ENCODE measurements at regions not wholly inside any gene's neighbourhood (a gene's known extent, or its start where the extent isn't known, plus 50 kb on each side); places are given as distances from the start of the nearest gene placed in this dataset.

DNA sequence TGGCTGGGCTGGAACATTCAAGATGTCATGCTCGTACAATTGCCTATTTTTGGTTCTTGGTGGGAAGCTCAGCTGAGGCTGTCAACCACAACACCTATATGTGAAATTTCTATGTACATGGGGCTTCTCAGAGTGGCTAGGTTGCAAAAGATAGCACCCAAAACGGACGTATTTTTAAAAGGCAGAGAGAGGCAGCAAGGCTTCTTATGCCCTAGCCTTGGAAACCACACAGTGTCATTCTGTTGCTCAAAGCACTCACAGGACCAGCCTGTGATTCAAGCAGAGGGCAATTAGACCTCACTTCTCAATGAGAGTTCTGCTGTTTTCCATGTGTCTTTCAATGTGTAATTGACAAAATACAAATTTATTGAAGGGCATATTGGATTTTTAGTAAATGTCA lies 134.0 kb downstream of the GXYLT1 start:
- TF ChIP-seq, protein P1, sequence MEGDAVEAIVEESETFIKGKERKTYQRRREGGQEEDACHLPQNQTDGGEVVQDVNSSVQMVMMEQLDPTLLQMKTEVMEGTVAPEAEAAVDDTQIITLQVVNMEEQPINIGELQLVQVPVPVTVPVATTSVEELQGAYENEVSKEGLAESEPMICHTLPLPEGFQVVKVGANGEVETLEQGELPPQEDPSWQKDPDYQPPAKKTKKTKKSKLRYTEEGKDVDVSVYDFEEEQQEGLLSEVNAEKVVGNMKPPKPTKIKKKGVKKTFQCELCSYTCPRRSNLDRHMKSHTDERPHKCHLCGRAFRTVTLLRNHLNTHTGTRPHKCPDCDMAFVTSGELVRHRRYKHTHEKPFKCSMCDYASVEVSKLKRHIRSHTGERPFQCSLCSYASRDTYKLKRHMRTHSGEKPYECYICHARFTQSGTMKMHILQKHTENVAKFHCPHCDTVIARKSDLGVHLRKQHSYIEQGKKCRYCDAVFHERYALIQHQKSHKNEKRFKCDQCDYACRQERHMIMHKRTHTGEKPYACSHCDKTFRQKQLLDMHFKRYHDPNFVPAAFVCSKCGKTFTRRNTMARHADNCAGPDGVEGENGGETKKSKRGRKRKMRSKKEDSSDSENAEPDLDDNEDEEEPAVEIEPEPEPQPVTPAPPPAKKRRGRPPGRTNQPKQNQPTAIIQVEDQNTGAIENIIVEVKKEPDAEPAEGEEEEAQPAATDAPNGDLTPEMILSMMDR (IDR thresholded peaks at IDR 0.05; ENCODE audit: low read depth, low read length, poor library complexity, severe bottlenecking): no peak
- TF ChIP-seq EZH2phosphoT487 (IDR thresholded peaks at IDR 0.05; ENCODE audit: borderline replicate concordance, low read length): no peak

Measured in DOHH2 (cell line).